ENCODE measurements at regions not wholly inside any gene's neighbourhood (a gene's known extent, or its start where the extent isn't known, plus 50 kb on each side); places are given as distances from the start of the nearest gene placed in this dataset.
"Not testable (repeated sequence)": the region's sequence is repeated elsewhere in the genome, so short reads cannot be mapped to it uniquely, and the experiment has no call there.

GRCh38 chr13:59441068-59441467, 722.7 kb downstream of the DIAPH3 start:
- not testable (repeated sequence) for DNase-seq

GRCh38 chr13:59441596-59442280, 722.0 kb downstream of the DIAPH3 start:
- no peak for DNase-seq

DNA sequence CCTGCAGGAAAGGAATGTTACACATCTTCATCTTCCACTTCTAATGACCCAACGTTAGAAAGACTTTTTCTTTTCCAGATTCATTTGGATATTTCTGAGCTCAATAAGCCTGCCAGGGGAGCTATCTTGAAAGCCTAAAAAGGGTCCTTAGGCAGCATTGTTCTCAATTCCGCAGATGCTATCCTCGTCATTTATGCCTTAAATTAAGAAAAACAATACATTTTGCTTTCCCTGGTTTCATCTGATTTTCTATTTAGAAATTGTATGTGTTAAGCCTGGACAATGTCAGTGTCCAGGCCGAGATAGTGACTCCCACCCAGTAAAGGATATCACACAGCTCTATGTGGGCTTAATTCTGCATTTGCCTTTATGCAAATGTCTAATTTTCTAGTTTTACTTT, 721.3 kb downstream of the DIAPH3 start:
- no peak for DNase-seq

DNA sequence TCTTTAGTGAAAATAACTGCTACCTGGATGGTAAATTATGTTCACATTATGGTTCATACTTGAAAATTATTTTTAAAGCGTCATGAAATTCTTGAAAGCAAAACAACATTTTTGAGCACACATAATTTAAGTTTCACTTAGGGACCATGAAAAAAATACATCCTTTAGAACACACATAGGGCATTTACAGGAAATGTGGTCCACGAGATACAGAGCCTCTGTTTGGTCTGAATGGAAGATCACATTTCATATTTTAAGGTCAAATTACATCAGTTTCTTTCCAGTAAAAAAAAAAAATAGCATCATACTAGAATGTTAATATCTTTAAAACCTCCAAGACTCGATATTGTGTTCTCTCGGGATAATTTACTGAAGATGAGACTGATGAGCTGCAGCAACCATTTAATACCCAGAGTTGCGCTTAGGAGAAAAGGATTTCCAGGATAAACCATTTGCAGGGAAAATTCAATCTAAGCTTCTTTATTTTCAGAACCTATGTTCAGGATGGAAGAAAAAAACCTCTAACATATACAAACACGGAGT, 720.7 kb downstream of the DIAPH3 start:
- no peak for DNase-seq

DNA sequence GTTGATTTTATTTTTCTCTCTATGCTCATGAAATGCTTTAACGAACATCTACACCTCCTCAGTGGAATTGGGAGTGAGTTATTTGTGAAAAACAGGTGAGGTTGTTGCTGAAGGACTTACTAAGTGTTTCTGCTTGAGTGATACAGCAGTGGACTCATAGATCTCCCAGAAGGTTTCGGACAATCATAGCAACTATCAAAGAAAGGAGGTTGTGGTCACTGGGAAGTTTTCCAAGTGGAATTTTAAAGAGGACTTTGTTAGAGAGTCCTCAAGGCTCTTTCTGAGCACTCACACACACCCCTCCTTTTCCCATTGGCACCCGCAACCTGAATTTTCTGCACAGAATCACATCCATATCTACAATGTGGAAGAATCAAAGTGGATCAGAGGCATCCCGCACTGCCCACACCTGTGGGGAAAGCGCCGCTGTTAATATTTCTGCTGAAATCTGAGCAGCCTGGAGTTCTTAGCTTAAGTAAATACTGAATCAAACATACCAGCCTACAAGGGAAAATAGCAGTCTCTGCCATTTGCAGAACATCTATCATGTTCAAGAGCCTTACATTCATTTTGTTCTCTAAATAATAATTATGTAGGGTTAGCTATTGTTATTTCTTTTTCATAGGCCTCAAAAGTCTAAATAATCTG, 719.4 kb downstream of the DIAPH3 start:
- no peak for DNase-seq

- no peak for DNase-seq
Observed at GRCh38 chr13:59445812-59446211, 717.9 kb downstream of the DIAPH3 start.

- no peak for DNase-seq
Observed at GRCh38 chr13:59446391-59446790, 717.3 kb downstream of the DIAPH3 start.

DNA sequence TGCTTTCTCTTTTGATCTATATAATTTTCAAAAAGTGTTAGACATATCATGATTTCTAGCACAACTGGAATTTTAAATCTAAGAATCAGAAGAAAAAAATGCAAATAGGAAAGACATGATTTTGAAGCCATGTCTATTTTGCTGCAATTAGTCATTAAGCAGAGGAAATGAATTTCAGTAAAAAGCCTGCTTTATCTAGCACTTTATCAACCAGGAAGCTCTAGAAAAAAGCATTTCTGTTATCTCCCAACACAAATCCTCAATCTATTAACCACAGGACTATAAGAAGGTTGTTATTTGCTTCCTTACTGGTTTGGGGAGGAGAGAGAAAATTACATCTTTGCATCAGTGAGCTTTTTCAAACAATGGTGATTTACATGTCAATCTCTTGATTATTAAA, 716.7 kb downstream of the DIAPH3 start:
- DNase-seq: no peak

GRCh38 chr13:59447846-59448620, 715.7 kb downstream of the DIAPH3 start:
- no peak for DNase-seq

DNA sequence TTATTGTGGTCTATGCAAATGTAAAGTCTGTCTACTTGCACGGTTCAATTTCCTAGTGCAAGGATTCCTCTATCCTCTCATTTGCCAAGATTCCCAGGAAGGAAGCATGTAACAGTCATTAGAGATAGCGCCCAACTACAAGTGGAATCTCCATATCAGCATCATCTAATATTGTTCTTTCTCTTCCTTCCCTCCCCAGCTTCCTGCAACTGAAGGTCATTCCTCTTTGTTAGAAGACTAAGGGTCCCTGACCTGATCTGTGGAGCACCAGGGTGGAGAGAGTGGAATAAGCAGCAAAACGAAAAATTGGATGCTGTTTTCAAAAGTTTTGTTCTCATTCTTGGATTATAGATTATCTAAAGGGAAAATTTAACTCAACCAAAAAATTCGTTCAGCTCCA, 714.0 kb downstream of the DIAPH3 start:
- DNase-seq: no peak

GRCh38 chr13:59450229-59450628, 713.5 kb downstream of the DIAPH3 start:
- no peak for DNase-seq

- no peak for DNase-seq
Observed at GRCh38 chr13:59451236-59451635, 712.5 kb downstream of the DIAPH3 start.

- DNase-seq: no peak
Observed at GRCh38 chr13:59452189-59452890, 711.4 kb downstream of the DIAPH3 start.

GRCh38 chr13:59458908-59459579, 704.7 kb downstream of the DIAPH3 start:
- DNase-seq: no peak

- no peak for DNase-seq
Observed at GRCh38 chr13:59459972-59460371, 703.8 kb downstream of the DIAPH3 start.

DNA sequence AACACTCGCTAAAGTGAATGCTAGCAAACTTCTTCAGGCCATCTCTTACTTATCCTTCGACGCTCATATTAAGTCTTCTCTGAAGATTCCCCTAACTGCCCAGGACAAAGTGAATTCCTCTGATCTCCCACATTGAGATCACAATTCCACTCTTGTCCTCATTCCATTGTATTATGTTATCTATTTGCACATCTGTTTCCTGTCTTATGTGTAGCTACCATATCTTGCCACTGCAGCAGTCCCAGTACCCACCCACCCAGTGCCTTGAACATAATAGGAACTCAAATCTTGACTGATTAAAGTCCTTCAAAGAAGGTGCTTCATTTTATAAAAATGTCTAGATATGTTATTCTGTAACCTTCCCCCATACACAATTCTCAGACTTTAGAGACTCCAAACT, 702.3 kb downstream of the DIAPH3 start:
- DNase-seq: no peak

DNA sequence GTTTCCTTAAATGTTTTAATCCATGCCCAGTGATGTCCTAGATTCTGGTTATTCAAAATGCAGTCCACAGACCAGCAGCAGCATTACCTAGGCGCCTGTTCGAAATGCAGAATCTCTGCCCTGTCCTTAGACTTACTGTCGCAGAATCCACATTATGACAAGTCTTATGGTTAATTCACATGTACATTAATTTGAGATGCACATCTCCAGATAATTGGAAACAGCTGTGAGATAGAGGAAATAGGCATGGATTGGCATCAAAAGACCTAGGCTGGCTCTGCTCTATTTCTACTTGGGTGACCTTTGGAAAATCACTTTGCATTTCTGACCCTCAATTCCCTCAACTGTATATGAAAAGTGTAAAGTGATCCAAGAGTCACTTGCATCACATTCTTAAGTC, 700.7 kb downstream of the DIAPH3 start:
- DNase-seq: no peak

- no peak for DNase-seq
Observed at GRCh38 chr13:59464926-59465325, 698.8 kb downstream of the DIAPH3 start.

DNA sequence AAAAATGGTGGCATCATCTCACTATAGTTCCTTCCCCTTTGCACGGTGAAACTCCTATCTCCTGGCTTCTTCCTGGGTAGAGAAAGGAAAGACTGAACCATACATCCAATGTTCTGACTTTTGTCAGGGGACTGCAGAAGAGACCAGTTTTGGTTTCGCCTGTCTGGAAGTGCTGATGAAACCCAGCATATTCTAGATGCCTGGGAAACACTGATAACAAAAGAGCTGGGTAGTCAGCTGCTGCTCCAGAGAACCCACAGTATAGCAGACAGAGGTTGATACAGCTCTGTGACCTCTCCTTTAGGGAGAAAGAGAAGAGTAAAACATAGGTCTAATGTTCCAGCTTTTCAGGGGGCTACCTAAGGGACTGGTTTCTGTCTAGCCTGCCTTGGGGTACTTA, 695.3 kb downstream of the DIAPH3 start:
- no peak for DNase-seq

- DNase-seq: no peak
Observed at GRCh38 chr13:59471106-59471505, 692.6 kb downstream of the DIAPH3 start.

- DNase-seq: no peak
Observed at GRCh38 chr13:59472134-59472533, 691.6 kb downstream of the DIAPH3 start.

DNA sequence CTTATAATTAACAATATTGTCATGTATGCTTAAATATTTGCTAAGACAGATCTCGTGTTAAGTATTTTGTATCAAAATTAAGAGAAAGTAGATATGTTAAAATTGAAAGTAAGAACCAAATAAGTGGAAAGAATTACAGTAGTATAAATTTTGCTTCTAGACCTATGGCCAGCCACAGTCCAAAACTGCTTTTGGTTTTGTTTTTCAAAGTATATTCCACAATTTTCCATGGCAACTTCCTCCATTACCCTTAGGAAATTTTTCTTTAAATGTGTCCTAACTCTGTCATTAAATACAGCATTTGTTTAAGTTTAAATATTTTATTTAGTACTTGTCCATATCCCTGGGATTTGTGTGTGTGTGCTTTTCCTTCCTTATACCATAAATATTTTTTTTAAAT, 689.0 kb downstream of the DIAPH3 start:
- no peak for DNase-seq

DNA sequence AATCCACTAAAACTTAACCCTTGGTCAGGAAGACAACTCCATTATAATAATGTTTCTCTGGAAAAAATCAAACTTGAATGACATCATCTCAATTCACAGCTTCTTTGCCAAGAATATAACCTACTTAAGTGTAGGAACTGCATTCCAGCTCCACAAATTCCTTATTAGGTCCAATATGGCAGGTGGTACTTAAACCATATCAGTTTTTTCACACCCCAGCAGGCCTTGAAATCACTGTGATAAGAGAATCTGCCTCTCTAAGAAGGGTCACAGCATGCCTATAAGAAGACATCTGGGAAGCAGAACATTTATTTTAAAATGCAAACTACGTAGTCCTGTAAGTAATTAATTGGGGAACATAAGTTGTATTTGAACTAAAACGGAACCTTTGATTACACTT, 687.8 kb downstream of the DIAPH3 start:
- DNase-seq: no peak

All from stimulated activated CD4-positive, alpha-beta T cell treated with anti-CD3 and anti-CD28 coated beads, Interleukin-15, amount 100 ng/mL, for 24 hours (primary cell).